ENCODE measurements at regions not wholly inside any gene's neighbourhood (a gene's known extent, or its start where the extent isn't known, plus 50 kb on each side); places are given as distances from the start of the nearest gene placed in this dataset.

- H4K20me1 ChIP-seq (replicated peaks; ENCODE audit: control insufficient read depth, extremely low read depth, insufficient read depth, low read length), result no peaks in the 10 kb centered on the region
- peaks cover 6 to 7% of the 10 kb centered on the region in 2 experiments for H3K27me3 ChIP-seq (ENCODE audit: control insufficient read depth in 2 of 2, insufficient read depth in 2 of 2, low read length in 2 of 2)
- DNase-seq (ENCODE audit: low read depth, low spot score), result no peak
- intact Hi-C loops (cut with micrococcal nuclease) (no loop called here), dilution Hi-C loops (cut with MboI; ENCODE audit: extremely low pct_ligation_motif_present, low sequenced_read_pairs) (no loop called here)
- no peaks in the 10 kb centered on the region for H3K36me3 ChIP-seq (ENCODE audit: control insufficient read depth in 2 of 2, extremely low read depth in 1 of 2, insufficient read depth in 2 of 2, low read length in 2 of 2)
- H3K4me3 ChIP-seq (replicated peaks in 1 of 3; ENCODE audit: insufficient read depth in 1 of 3, low read depth in 1 of 3, low read length in 3 of 3), result no peak overlapping the region
- no peak for FAIRE-seq
- no peak for TF ChIP-seq JUN (IDR thresholded peaks at IDR 0.05; ENCODE audit: borderline replicate concordance, insufficient read depth, insufficient read length, low read depth)
- no peak for TF ChIP-seq CTCF (IDR thresholded peaks at IDR 0.05; ENCODE audit: extremely low read depth in 1 of 2, insufficient read depth in 1 of 2, low read depth in 1 of 2, low read length in 2 of 2)
- no peak for TF ChIP-seq GATA2 (IDR thresholded peaks at IDR 0.05; ENCODE audit: insufficient read depth, insufficient read length, low read depth, low read length)
- TF ChIP-seq MAX (IDR thresholded peaks at IDR 0.05; ENCODE audit: insufficient read depth, insufficient read length), result no peak
- TF ChIP-seq EZH2 (IDR thresholded peaks at IDR 0.05; ENCODE audit: borderline replicate concordance, low read depth, low read length, severe bottlenecking), result no peak
- no peak for TF ChIP-seq MYC (IDR thresholded peaks at IDR 0.05; ENCODE audit: low read depth, low read length)
- no peak for TF ChIP-seq FOS (IDR thresholded peaks at IDR 0.05; ENCODE audit: borderline replicate concordance, insufficient read depth, low read length)
- no peak for TF ChIP-seq POLR2A (IDR thresholded peaks at IDR 0.05; ENCODE audit: low read depth, low read length)
- TF ChIP-seq POLR2AphosphoS5 (IDR thresholded peaks at IDR 0.05; ENCODE audit: insufficient read depth, low read depth, low read length), result no peak
- H3K79me2 ChIP-seq (ENCODE audit: control insufficient read depth, insufficient read depth, low read length), result no peaks in the 10 kb centered on the region
- H2AFZ ChIP-seq (ENCODE audit: low read depth, low read length), result no peak overlapping the region
- H3K9me3 ChIP-seq (replicated peaks; ENCODE audit: control insufficient read depth, insufficient read depth, low read length), result no peaks in the 10 kb centered on the region
- H3K9ac ChIP-seq (replicated peaks; ENCODE audit: extremely low read depth, insufficient read depth, low read length), result no peak overlapping the region
- H3K4me1 ChIP-seq (ENCODE audit: control insufficient read depth, extremely low read depth, insufficient read depth, low read length), result no peaks in the 10 kb centered on the region
- no peak overlapping the region for H3K4me2 ChIP-seq (ENCODE audit: insufficient read depth, low read length)
- BruUV-seq (replicated peaks), result no TSS peak
- H3K27ac ChIP-seq (ENCODE audit: insufficient read depth, low read depth, low read length), result no peak overlapping the region
- ChIA-PET CTCF (no interaction called here), POLR2A (no interaction called here)
- no peaks in the 10 kb centered on the region for H3K9me1 ChIP-seq (replicated peaks; ENCODE audit: control insufficient read depth, extremely low read depth, insufficient read depth, low read length)
Measured at GRCh38 chr3:102348904-102349303, 85.9 kb upstream of the ZPLD1 start.
